Kidney (tissue), 13 donors: ENCODE measurements at regions not wholly inside any gene's neighbourhood (a gene's known extent, or its start where the extent isn't known, plus 50 kb on each side); places are given as distances from the start of the nearest gene placed in this dataset.

Experiments used
- DNase-seq, 5 donors: peaks; one replicate each; pipeline ENCODE4 v3.0.0-alpha.2; 2013 to 2020
- FAIRE-seq: peaks from 2 replicates; lab custom pipeline; 2012; peaks lifted over from hg19 to GRCh38; lab: Jason Lieb, UNC
- H3K27ac ChIP-seq, 2 donors: one replicate each; pipeline ENCODE4 v1.7.0; 2013; ENCODE audit warnings: low read depth in 2 of 2, low read length in 2 of 2, inconsistent platforms in 1 of 2
- H3K27me3 ChIP-seq: one replicate; pipeline ENCODE4 v1.7.1; 2013; ENCODE audit warnings: low read length, inconsistent platforms; ENCODE audit not compliant: control insufficient read depth, insufficient read depth
- H3K36me3 ChIP-seq, 3 donors: one replicate each; pipeline versions ENCODE4 v1.7.0 to v1.7.1; 2013; ENCODE audit warnings: low read length in 3 of 3, control low read depth in 1 of 3, inconsistent platforms in 1 of 3; ENCODE audit not compliant: insufficient read depth in 3 of 3, control insufficient read depth in 2 of 3
- H3K4me1 ChIP-seq, 3 donors: one replicate each; pipeline versions ENCODE4 v1.7.0 to v1.7.1; 2013; ENCODE audit warnings: low read length in 3 of 3, inconsistent platforms in 1 of 3, low read depth in 1 of 3; ENCODE audit not compliant: control insufficient read depth in 2 of 3, insufficient read depth in 2 of 3
- H3K4me3 ChIP-seq, 3 donors: one replicate each; pipeline versions ENCODE4 v1.7.0 to v1.8.1; 2013; ENCODE audit warnings: low read length in 3 of 3, control low read depth in 1 of 3, inconsistent platforms in 1 of 3
- H3K9ac ChIP-seq, 3 donors: one replicate each; pipeline versions ENCODE4 v1.7.0 to v1.7.1; 2013; ENCODE audit warnings: low read length in 3 of 3, control low read depth in 1 of 3, inconsistent platforms in 1 of 3
- H3K9me3 ChIP-seq, 3 donors: one replicate each; pipeline versions ENCODE4 v1.7.0 to v1.7.1; 2013; ENCODE audit warnings: low read length in 3 of 3, control low read depth in 1 of 3, inconsistent platforms in 1 of 3; ENCODE audit not compliant: control insufficient read depth in 2 of 3, insufficient read depth in 1 of 3
- CTCF ChIP-seq: IDR thresholded peaks from 3 replicates; pipeline ENCODE4 v1.5.1; 2012; ENCODE audit warnings: mild to moderate bottlenecking, moderate library complexity, borderline replicate concordance; ENCODE audit not compliant: insufficient read depth; ENCODE audit errors: extremely low read depth
- intact Hi-C: fragments of 100-400 bp; cut with DNase I; formaldehyde crosslinking; loops from one replicate; pipeline ENCODE4 v1.11.1; 2022
- donor health status: control.
- donor health status: control.
- donor health status: control.
- donor health status: control.
- donor health status: control.
- donor health status: DM: yes; HTN: yes; CAD: no.
- donor health status: Normal renal cell carcinoma (clear cell type).

GRCh38 chr13:105048677-105049076, 1486.8 kb downstream of the EFNB2 start:
- H3K9ac ChIP-seq, result no peak overlapping the region
- no peaks in the 10 kb centered on the region for H3K27me3 ChIP-seq
- FAIRE-seq, result no peak
- TF ChIP-seq CTCF, result no peak
- no peaks in the 10 kb centered on the region for H3K36me3 ChIP-seq
- no peaks in the 10 kb centered on the region for H3K4me1 ChIP-seq
- peak in 2 of 5 donors; percentile 13 to 18 for DNase-seq
- H3K9me3 ChIP-seq, result no peaks in the 10 kb centered on the region
- H3K27ac ChIP-seq, result no peak overlapping the region
- intact Hi-C loops, result no loop called here
- no peak overlapping the region for H3K4me3 ChIP-seq

- no peaks in the 10 kb centered on the region for H3K9me3 ChIP-seq
- DNase-seq (peak in 1 of 5 donors; percentile 17), FAIRE-seq (no peak)
- no peaks in the 10 kb centered on the region for H3K36me3 ChIP-seq
- TF ChIP-seq CTCF, result no peak
- no peaks in the 10 kb centered on the region for H3K4me1 ChIP-seq
- intact Hi-C loops, result no loop called here
- H3K4me3 ChIP-seq, result no peak overlapping the region
- H3K27me3 ChIP-seq, result no peaks in the 10 kb centered on the region
- H3K27ac ChIP-seq, result no peak overlapping the region
- H3K9ac ChIP-seq, result no peak overlapping the region
Measured at GRCh38 chr13:105047676-105048295, 1487.7 kb downstream of the EFNB2 start.

- intact Hi-C loops, result no loop called here
- H3K9ac ChIP-seq, result no peak overlapping the region
- no peak overlapping the region for H3K4me3 ChIP-seq
- DNase-seq, result no peak
- no peak for TF ChIP-seq CTCF
- FAIRE-seq, result no peak
- H3K36me3 ChIP-seq, result no peaks in the 10 kb centered on the region
- no peaks in the 10 kb centered on the region for H3K27me3 ChIP-seq
- H3K4me1 ChIP-seq, result no peaks in the 10 kb centered on the region
- H3K27ac ChIP-seq, result no peak overlapping the region
- H3K9me3 ChIP-seq, result no peaks in the 10 kb centered on the region
Measured at GRCh38 chr13:105037110-105037509, 1498.4 kb downstream of the EFNB2 start.

GRCh38 chr13:105035092-105035491, 1500.4 kb downstream of the EFNB2 start:
- FAIRE-seq (no peak), DNase-seq (no peak)
- Histone ChIP-seq H3K4me3 (no peak overlapping the region), H3K27me3 (no peaks in the 10 kb centered on the region), H3K9me3 (no peaks in the 10 kb centered on the region), H3K36me3 (no peaks in the 10 kb centered on the region), H3K9ac (no peak overlapping the region), H3K27ac (no peak overlapping the region), H3K4me1 (no peaks in the 10 kb centered on the region)
- no peak for TF ChIP-seq CTCF
- intact Hi-C loops, result no loop called here
